ENCODE measurements at regions not wholly inside any gene's neighbourhood (a gene's known extent, or its start where the extent isn't known, plus 50 kb on each side); places are given as distances from the start of the nearest gene placed in this dataset.

GRCh38 chr3:115498421-115498820 lies 124.9 kb upstream of the GAP43 start:
- no peak for DNase-seq (ENCODE audit: unreplicated experiment)
- H3K9me3 Mint-ChIP-seq (ENCODE audit: unreplicated experiment) = no peaks in the 10 kb centered on the region
- H3K4me3 Mint-ChIP-seq (ENCODE audit: unreplicated experiment) = no peak overlapping the region
- no peaks in the 10 kb centered on the region for H3K4me1 Mint-ChIP-seq (ENCODE audit: insufficient read depth, unreplicated experiment)
- H3K36me3 Mint-ChIP-seq (ENCODE audit: insufficient read depth, unreplicated experiment) = no peaks in the 10 kb centered on the region
- H3K27ac Mint-ChIP-seq (ENCODE audit: low read depth, unreplicated experiment) = no peak overlapping the region
- intact Hi-C loops (cut with micrococcal nuclease) = no loop called here
- ChIA-PET CTCF (interaction anchor here (0.6 to 1.5 kb wide), 2 partner anchors 12 to 234 kb away, joined by 3 to 4 read pairs; no protein-coding TSS in a partner anchor), POLR2A (no interaction called here)
- BruUV-seq (replicated peaks) = no TSS peak
- H3K27me3 Mint-ChIP-seq (ENCODE audit: insufficient read depth, unreplicated experiment) = peaks cover 19% of the 10 kb centered on the region
- TF ChIP-seq CTCF (IDR thresholded peaks at IDR 0.05; ENCODE audit: unreplicated experiment) = no peak

DNA sequence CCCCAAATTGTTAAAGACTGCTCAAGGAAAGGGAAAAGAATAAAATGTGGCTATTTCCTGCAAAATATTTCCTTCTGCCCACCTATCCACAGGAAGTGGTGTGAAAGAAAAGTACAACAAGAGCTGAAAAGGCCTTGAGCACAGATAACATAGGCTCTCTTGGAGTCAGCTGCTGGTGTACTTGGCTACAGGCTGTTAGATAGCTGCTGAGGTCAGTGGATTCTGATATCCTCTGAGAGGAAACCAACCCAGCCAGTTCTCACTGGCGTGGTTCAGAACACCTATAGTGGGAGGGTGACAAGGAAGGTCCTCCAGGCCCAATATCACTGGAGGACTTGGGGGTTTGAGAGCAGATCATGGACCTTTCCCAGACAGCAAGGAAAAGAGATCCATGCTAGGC lies 124.4 kb upstream of the GAP43 start:
- BruUV-seq (replicated peaks) = no TSS peak
- TF ChIP-seq CTCF (IDR thresholded peaks at IDR 0.05; ENCODE audit: unreplicated experiment) = no peak
- intact Hi-C loops (cut with micrococcal nuclease) = no loop called here
- Mint-ChIP-seq H3K4me3 (ENCODE audit: unreplicated experiment) (no peak overlapping the region), H3K9me3 (ENCODE audit: unreplicated experiment) (no peaks in the 10 kb centered on the region), H3K27me3 (ENCODE audit: insufficient read depth, unreplicated experiment) (peaks cover 14% of the 10 kb centered on the region), H3K36me3 (ENCODE audit: insufficient read depth, unreplicated experiment) (no peaks in the 10 kb centered on the region), H3K27ac (ENCODE audit: low read depth, unreplicated experiment) (no peak overlapping the region), H3K4me1 (ENCODE audit: insufficient read depth, unreplicated experiment) (no peaks in the 10 kb centered on the region)
- ChIA-PET POLR2A (no interaction called here), CTCF (interaction anchor here (0.6 to 1.5 kb wide), 2 partner anchors 12 to 949 kb away, joined by 3 read pairs; no protein-coding TSS in a partner anchor)
- DNase-seq (ENCODE audit: unreplicated experiment) = no peak

DNA sequence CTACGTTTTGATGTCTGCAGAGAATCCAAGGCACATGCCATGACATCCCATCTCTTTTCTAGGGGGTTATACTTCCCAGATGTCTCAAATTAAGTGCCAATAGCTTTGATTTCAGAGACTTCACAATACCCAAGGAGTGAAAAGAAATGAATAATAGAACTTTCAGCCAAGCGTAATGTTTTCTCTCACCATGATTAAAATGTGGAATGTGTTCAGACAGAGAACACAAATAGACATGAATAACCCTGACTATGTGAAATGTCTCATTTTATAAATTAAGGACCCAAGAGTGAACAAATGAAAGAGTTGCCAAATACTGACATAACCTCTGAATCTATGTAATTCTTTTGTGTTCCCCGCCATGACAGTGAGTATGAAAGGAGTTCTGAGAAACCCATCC lies 123.6 kb upstream of the GAP43 start:
- POLR2A ChIA-PET = no interaction called here
- no peak overlapping the region for H3K27ac Mint-ChIP-seq (ENCODE audit: low read depth, unreplicated experiment)

DNA sequence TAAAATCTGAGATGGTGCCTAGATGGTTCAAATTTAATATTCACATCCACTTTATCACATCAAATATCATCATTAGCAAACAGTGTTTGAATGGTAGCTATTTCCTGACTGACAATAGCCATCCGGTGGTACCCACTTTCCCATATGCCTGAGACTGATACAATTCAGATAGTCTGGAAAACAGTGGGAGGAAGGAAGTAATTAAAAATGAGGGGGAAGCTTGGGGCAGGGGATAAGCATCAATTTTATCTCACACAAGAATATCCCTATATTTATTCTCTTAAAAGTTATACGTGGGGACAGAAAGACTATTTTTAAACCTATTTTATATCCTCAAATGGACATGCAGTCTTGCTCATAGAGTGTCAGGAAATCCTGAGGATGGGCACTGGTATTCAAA lies 122.5 kb upstream of the GAP43 start:
- DNase-seq (ENCODE audit: unreplicated experiment) = no peak
- ChIA-PET POLR2A (no interaction called here), CTCF (interaction anchor here (0.8 to 1.0 kb wide), 2 partner anchors 192 to 1111 kb away, joined by 3 read pairs; no protein-coding TSS in a partner anchor)
- H3K36me3 Mint-ChIP-seq (ENCODE audit: insufficient read depth, unreplicated experiment) = no peaks in the 10 kb centered on the region
- no peak overlapping the region for H3K27ac Mint-ChIP-seq (ENCODE audit: low read depth, unreplicated experiment)
- intact Hi-C loops (cut with micrococcal nuclease) = no loop called here
- no TSS peak for BruUV-seq (replicated peaks)
- no peaks in the 10 kb centered on the region for H3K9me3 Mint-ChIP-seq (ENCODE audit: unreplicated experiment)
- no peak for TF ChIP-seq CTCF (IDR thresholded peaks at IDR 0.05; ENCODE audit: unreplicated experiment)
- no peaks in the 10 kb centered on the region for H3K27me3 Mint-ChIP-seq (ENCODE audit: insufficient read depth, unreplicated experiment)
- no peaks in the 10 kb centered on the region for H3K4me1 Mint-ChIP-seq (ENCODE audit: insufficient read depth, unreplicated experiment)
- no peak overlapping the region for H3K4me3 Mint-ChIP-seq (ENCODE audit: unreplicated experiment)

More for the DNA sequence above, 123.6 kb upstream of the GAP43 start:
- no peak for DNase-seq (ENCODE audit: unreplicated experiment)
- intact Hi-C loops (cut with micrococcal nuclease) = no loop called here
- Mint-ChIP-seq H3K27me3 (ENCODE audit: insufficient read depth, unreplicated experiment) (peaks cover 6% of the 10 kb centered on the region), H3K9me3 (ENCODE audit: unreplicated experiment) (no peaks in the 10 kb centered on the region), H3K36me3 (ENCODE audit: insufficient read depth, unreplicated experiment) (no peaks in the 10 kb centered on the region), H3K4me3 (ENCODE audit: unreplicated experiment) (no peak overlapping the region), H3K4me1 (ENCODE audit: insufficient read depth, unreplicated experiment) (no peaks in the 10 kb centered on the region)
- no peak for TF ChIP-seq CTCF (IDR thresholded peaks at IDR 0.05; ENCODE audit: unreplicated experiment)
- CTCF ChIA-PET = interaction anchor here (0.6 to 0.7 kb wide), 2 partner anchors 364 to 948 kb away, joined by 3 read pairs; no protein-coding TSS in a partner anchor
- no TSS peak for BruUV-seq (replicated peaks)
